HG03060 (cell line): ENCODE measurements at regions not wholly inside any gene's neighbourhood (a gene's known extent, or its start where the extent isn't known, plus 50 kb on each side); places are given as distances from the start of the nearest gene placed in this dataset.
"Not testable (repeated sequence)": the region's sequence is repeated elsewhere in the genome, so short reads cannot be mapped to it uniquely, and the experiment has no call there.

ENCODE experiments used
- ATAC-seq: cut with Tn5 transposase; IDR thresholded peaks from one replicate; pipeline ENCODE4 v1.9.1; 2021; ENCODE audit warnings: low read depth, moderate number of reproducible peaks; ENCODE audit not compliant: unreplicated experiment

DNA sequence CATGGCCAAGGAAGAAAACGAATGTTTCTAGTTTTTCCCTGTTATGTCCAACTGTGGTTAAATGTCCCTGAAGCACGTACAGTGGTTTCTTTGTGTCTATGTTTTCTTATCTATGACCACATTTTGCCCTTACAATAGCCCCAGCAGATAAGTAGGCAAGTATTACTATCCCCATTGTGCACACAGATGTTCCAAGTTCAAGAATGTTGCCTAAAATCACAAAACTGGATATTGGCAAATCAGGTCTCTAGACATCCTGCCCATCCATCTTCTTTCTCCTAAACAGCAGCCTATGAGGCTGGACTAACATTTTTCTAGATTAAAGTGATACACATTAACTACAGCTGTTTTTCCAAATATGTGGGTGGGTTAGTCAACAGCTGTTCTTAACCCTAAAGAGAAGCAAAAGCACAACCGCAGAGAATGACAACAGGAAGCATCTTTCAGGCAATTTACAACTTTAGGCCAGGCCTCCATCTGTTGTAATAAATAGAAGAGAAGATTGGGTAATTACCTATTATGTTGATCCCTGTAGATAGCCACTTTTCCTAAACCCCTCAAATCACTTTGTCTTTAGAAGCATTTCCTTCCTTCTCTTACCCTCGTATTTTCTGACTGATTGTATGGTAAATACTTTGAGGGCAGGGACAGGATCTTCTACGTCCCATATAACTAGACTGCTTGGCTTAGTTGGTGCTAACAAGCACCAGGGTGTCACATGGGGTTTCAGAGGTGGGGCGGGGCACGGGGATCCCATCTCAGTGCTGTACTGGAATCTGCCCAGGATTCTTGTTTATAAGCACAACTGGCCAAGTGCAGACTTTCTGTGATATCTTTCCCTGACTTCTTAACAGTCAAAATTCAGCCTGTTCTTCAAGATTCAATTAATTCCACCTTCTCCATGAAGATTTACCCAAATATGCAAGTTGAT is 132.1 kb upstream of the SETBP1 start:
- no peak for ATAC-seq

DNA sequence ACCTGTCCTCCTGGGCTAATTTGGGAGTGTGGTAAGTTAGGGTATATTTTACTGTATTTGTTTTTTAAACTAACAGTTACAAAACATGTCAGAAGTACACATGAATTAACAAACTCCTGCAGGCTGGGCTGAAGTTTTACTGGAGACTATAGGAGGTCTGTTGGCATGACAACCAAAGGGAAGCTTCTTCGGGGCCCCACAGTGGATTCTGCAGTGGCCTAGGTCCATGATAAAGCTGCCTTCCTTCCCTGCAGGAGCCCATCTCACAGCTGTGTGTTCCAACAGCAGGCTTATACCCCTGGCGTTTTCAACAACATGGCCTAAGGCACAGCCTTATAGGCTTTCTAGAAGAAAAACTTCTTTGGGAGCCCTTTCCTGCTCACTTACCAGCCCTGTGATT is 128.0 kb upstream of the SETBP1 start:
- no peak for ATAC-seq

DNA sequence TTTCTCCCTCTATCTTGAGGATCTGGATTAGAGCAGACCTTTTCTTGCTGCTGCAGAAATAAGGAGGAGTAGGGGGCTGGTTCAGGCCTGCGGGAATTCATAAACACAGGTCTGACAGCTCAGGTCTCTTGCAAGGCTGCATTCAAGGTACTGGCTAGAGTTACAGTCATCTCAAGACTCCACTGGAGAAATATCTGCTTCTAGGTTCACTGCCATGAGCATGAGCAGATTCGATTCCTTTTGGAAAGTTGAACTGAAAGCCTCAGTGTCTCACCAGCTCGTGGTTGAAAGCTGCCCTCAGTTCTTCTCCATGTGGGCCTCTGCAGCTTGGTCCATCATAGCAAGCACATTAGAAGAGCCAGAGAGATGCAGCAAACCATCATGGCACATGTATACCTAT is 124.4 kb upstream of the SETBP1 start:
- no peak for ATAC-seq

DNA sequence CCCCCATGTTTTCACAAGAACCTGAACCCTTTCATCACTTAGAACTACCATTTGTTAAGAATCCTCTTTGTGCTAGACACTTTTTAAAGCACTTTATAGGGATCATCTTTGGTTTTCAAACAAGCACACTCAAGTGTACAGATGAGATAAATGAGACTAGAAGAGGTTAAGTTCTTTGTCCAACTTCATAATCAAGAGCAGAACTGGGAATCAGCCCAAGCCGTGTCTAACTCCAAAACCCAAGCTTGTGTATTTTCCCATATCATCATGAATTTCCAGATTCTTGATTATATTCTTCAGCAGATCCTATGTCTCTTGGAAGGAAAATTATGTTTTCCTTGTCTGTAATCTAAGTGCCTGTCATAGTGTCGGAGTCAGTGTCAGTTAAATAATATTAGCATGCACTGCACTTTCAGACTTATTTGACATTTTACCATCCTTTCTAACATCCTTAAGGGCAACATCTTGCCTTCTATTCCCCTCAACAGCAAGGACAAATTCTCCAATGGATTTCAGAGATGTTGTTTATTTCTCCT is 123.0 kb upstream of the SETBP1 start:
- ATAC-seq, result no peak

DNA sequence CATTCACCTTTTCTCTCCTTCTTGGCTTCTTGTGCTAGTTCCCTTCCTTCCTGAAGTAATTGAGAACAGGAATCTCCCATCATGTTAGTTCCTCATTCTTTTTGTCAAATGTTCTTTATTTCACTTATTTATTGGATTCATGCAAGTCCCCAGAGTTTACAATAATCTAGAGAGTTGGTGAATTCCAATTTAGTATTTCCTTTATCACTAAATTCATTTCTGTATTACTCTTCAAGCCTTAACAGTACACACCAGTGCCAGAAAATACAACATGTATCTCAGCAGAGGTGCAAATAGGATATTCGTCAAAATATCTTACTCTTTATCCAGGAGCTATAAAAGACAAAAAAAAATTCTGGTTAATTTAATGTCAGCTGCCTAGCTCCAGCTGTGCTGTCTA is 121.9 kb upstream of the SETBP1 start:
- ATAC-seq, result no peak

DNA sequence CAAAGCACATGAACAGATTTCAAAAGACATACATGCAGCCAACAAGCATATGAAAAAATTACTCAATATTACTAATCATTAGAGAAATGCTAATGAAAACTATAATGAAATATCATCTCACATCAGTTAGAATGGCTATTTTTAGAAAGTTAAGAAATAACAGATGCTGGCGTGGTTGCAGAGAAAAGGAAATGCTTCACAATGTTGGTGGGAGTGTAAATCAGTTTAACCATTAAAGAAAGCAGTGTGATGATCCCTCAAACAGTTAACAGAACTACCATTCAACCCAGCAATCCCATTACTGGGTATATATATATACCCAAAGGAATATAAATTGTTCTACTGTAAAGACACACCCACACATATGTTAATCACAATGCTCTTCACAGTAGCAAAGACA is 117.7 kb upstream of the SETBP1 start:
- ATAC-seq, result no peak

DNA sequence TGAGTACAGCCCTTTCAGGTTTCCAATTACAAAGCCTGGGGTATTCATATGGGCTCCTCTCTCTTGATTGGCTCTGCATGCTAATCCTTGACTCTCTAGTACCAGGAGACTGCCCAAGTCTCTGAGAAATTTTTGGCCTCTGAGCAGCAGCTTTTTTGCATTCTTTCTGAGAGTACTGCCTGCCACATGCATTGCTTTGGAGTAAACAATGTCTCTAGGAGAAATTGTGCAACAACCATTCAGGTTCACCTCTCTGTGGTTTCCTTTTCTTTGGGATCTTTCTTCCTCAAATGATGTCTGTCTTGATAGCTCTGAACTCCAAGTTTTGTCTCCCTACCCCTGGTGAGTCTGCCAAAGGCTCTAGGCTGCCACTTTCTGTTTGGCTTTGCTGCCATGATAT is 115.8 kb upstream of the SETBP1 start:
- no peak for ATAC-seq

DNA sequence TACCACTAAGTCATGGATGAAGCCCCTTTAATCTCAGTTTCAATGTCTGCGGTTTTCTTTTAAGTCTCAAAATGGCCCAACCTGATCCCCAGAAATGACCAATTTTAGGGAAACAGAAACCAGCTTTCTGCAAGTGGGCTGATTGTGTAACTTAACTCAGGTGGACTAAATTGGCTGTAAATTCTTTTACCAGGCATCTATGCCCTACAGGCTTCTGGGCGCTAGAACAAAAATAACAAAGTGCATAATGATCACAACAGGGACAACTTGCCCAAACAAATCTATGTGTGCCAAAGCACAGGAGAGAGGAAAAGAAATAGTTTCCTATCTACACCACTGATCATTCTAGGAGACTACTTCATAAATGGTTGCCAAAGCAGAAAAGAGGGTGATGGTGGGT is 112.3 kb upstream of the SETBP1 start:
- ATAC-seq, result no peak

DNA sequence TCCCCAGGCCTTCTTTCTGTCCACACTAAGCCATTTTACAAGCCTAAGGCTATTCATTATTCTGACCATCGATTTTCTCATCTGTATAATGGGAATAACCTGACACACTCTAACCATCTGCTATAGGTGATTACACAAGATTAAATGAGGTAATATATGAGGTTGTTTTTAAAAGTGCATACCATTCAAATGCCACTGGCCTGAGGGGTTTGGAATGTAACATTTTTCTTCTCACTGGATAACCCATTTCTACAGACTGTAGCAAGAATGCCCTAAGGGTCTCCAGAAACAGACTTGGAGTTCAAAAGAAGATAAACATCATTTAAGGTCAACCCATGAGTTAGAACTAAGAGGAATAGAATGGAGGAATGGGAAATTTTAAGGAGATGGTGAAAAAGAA is 111.7 kb upstream of the SETBP1 start:
- ATAC-seq, result no peak

DNA sequence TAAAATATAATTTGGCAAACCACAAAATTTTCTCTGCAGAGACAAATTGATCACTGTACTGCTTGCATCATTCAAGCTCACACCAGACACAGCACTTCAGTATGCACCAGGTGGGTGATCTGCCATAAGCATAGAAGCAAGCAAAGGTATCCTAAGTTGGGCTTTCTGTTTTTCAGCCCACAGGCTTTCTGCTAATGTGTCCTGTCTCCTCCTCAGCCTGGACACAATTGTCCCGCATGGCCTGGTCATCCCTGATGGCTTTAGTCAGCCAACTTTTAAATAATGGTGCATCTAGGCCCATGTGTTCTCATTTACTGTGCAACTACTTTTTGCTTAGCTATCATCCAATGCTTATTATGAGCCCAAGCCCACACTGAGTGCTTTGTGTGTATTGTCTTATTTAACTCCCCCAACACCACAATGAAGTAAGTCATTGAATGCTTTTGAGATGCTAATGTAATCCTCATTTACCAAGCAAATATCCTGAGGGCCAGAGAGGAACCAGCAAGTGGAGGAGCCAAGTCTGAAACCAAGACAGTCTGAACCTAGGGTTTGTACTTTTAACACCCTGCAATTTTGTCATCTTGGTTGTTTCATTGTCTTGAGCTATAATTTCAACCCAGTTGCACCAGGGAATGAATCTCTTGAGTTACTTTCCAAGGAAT is 111.2 kb upstream of the SETBP1 start:
- ATAC-seq, result no peak

DNA sequence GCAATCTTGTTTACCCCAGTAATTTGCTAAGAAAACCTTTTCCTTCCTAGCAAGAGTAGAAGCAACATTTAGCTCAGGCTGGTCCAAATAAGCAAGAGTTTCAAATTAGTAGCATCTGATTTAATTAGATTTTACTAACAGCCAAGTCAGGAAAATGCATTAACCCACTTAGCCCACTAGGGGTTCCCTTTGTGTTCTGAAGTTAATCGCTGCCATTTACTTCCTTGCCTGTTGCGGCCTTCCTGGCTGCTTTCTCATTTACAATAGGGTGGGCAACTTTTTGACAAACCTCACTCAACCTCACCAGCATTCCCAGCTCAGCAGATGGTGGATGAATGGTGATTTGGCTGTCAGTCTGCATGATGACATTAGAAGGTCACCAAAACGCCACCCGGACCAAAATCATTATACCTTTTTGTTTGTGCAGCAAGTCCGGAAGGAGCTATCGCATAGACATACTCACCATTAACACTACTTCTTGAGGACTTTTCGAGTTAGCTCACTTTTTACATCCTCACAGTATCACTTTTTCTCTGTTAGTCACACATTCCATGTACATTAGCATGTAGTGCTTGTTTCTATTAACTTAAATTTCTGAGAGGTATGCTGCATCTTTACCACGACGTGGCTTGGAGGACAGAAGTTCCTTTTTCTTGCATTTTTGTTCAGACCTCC is 101.5 kb upstream of the SETBP1 start:
- ATAC-seq, result no peak

DNA sequence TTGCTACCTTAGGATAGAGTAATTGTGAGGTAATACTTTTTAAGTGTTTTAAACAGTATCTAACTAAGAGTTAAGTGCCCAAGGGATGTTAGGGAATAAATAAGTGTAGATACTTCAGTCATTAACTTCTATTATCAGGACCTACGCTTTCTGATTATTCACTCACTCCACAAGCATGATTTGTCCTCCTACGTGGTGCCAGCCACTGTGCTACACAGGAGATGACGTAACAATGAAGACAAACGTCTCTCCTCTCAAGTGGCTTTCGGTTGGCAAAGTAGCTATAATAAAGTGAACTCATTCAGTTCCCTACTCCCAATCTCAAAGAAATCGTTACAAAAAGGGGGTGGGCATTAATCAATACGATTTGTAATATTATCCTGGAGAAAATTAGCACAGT is 100.9 kb upstream of the SETBP1 start:
- no peak for ATAC-seq

DNA sequence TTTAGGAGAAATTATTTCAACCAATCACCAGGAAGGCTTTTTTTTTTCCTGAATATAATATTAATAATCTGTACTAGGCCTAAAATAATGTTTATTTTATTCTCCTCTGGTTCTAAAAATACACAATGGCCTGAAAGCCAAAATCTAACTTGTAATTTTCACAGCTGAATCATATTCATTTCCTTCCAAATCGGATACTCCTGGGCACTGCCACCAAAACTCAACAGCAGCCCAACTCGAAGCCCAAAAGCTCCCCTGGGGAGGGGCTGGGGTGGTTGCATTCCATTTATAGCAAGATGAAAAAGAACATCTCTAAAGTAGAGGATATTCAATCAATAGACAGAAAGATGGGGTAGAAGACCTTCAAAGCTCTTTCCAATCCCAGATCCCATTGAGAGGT is 100.5 kb upstream of the SETBP1 start:
- ATAC-seq, result no peak

DNA sequence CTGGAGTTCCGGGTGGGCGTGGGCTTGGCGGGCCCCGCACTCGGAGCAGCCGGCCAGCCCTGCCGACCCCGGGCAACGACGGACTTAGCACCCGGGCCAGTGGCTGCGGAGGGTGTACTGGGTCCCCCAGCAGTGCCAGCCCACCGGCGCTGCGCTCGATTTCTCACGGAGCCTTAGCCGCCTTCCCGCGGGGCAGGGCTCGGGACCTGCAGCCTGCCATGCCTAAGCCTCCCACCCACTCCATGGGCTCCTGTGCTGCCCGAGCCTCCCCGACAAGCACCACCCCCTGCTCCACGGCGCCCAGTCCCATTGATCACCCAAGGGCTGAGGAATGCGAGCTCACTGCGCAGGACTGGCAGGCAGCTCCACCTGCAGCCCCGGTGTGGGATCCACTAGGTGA is 99.9 kb upstream of the SETBP1 start:
- not testable (repeated sequence) for ATAC-seq

DNA sequence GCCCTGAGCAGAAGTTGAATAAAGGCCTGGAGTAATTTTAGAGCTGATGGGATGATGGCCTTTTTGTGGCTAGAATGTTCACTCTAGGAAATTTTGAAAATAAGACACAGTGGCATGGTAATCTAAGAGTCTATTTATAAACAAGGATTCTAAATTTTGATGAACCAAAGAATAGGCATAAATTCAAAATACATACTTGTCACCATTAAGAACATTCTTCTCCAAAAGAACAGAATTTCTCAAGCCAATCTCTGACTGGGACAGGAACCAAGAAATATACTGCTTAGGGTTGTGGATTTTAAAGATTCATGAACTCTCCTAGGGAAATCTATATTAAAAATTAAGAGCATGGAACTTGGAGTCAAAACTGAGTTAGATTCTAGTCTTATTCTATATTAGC is 98.2 kb upstream of the SETBP1 start:
- ATAC-seq, result no peak

DNA sequence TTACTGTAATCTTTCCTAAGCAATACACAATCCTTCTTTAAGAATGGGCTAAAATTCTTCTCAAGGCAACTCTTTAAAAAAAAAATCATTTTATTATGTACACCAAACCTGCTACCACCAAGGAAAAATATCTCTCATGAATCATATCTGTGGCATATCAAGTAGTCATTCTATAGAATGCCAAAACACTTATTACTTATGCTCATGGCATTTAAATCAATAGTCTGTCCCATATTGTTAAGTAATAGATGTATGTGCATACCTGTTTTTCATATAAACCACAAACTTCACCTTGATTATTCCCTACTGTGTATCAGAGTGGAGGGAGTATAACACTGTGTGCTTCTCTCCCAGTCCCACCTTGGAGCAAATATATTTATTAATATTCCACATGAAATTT is 95.8 kb upstream of the SETBP1 start:
- no peak for ATAC-seq

DNA sequence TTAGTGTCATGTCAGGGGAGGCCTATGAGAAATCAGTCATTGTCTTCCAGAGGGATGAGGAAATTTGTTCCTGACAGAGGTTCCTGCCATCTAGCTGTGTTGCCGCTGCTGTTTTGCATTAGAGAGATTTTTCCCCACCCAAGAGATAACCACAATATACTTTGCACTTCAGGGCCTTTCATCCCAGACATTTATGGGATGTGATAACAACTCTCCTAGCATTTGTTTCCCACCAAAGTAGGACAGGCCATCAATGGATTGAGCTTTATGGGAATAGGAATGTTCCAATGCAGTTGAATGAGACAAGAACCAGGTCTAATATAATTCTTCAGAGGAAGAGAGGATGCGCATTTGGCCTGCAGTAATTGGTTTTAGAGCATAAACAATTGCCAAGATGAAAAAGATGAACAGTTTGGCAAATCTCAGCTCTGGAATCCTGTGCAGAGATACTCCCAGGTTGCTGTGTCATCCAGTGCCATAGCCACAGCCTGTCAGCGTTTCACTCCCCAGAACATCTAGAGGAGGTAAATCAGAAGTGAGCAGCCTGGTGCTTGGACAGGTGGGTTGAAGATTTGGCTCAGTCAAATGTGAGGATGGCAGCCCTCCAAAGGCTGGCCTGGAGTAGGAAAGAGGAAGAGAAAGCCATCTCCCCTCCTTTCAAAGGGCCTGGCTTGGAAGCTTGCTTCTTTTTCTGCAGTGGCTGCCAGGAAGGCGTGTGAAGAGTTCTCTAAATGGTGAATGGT is 93.7 kb upstream of the SETBP1 start:
- ATAC-seq, result no peak

DNA sequence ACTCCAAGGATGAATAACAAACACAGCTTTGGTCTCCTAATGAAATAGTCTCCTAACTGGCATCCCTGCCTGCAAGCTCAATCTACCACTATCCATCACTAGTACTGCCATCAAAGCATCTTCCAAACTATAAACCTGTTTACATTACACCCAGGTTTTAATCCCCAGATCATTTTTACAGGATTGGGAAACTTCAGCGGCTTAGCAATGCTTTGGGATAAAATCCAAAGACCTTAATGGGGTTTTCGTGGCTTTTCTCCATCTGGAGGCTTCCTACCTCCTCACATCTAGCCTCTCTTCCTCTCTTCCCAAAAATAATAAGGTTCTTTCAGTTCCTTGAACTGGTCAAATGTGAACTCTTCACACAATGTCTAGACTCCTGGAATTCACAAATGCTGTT is 92.2 kb upstream of the SETBP1 start:
- ATAC-seq, result no peak

DNA sequence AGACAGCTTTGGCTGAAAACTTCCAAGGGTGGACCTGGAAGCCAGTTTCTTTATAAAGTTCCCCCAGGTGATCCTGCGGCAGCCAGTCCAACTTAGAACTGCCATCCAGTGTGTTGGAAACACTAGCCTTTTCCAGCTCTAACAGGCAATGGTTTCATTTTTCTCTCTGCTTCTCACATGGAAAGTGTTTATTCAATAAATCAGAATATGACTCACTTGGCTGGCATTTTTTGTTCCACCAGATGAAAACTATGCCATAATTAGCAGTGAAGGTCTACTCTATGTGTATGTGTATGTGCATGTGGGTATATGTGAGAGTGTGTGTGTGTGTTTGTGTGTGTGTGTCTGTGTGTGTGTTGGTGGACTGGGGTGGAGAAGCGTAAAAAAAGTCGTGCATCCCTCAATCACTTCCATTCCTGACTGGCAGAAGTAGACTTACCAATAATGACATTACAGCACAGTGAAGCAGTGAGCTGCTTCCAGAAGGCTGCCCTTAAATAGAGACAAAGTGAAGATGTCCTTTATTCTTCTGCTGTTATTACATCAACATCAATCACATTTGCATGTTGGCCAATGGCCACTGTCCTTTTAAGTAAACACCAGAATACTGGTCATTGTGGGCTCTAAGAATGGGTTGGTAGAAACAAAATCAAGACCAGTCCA is 90.9 kb upstream of the SETBP1 start:
- ATAC-seq, result no peak
